ENCODE measurements at regions not wholly inside any gene's neighbourhood (a gene's known extent, or its start where the extent isn't known, plus 50 kb on each side); places are given as distances from the start of the nearest gene placed in this dataset.

DNA sequence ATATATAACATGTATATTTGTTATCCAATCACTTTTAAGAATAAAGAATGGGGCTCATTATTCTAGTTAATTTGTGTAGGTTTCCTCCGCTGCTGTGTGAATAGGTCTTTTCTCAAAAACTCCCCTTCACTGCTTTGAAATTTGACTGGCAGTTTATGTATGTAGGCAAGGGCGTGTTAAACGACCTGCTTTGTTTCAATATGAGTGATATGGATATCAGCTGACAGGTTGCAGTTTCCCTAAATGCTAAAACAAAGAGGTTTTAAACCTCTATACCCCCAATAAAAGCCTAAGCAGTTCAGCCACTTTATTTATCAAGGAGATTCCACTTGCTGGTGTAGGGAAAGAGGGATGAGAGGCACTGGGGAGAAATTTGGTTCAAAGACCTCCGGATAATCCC is 159.6 kb downstream of the TMEM167A start:
- H4K20me1 ChIP-seq (ENCODE audit: insufficient read depth, low read length), result no peaks in the 10 kb centered on the region
- no peaks in the 10 kb centered on the region for H3K36me3 ChIP-seq (replicated peaks; ENCODE audit: insufficient read depth, low read length)
- H3K9ac ChIP-seq (ENCODE audit: low read length), result no peak overlapping the region
- no peak overlapping the region for H2AFZ ChIP-seq (ENCODE audit: low read length)
- DNase-seq, result no peak
- no peaks in the 10 kb centered on the region for H3F3A ChIP-seq (ENCODE audit: insufficient read depth, low read length)
- H3K9me2 ChIP-seq (replicated peaks; ENCODE audit: insufficient read depth, low read length), result no peaks in the 10 kb centered on the region
- TF ChIP-seq EZH2 (optimal IDR thresholded peaks at IDR 0.05; ENCODE audit: low read depth, low read length) (no peak), EZH2phosphoT487 (IDR thresholded peaks at IDR 0.05; ENCODE audit: low read length) (no peak)
- TF ChIP-seq, protein P1, sequence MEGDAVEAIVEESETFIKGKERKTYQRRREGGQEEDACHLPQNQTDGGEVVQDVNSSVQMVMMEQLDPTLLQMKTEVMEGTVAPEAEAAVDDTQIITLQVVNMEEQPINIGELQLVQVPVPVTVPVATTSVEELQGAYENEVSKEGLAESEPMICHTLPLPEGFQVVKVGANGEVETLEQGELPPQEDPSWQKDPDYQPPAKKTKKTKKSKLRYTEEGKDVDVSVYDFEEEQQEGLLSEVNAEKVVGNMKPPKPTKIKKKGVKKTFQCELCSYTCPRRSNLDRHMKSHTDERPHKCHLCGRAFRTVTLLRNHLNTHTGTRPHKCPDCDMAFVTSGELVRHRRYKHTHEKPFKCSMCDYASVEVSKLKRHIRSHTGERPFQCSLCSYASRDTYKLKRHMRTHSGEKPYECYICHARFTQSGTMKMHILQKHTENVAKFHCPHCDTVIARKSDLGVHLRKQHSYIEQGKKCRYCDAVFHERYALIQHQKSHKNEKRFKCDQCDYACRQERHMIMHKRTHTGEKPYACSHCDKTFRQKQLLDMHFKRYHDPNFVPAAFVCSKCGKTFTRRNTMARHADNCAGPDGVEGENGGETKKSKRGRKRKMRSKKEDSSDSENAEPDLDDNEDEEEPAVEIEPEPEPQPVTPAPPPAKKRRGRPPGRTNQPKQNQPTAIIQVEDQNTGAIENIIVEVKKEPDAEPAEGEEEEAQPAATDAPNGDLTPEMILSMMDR (IDR thresholded peaks at IDR 0.05; ENCODE audit: low read length), result no peak
- H3K79me2 ChIP-seq (ENCODE audit: low read length), result no peaks in the 10 kb centered on the region
- H3K9me3 ChIP-seq (replicated peaks; ENCODE audit: insufficient read depth, low read length), result no peaks in the 10 kb centered on the region
- H3K27me3 ChIP-seq (replicated peaks; ENCODE audit: insufficient read depth, low read length), result no peaks in the 10 kb centered on the region
- no peak overlapping the region for H3K4me3 ChIP-seq (ENCODE audit: low read length)
- H3K27ac ChIP-seq (ENCODE audit: low read length), result no peak overlapping the region
- no peak overlapping the region for H3K4me2 ChIP-seq (ENCODE audit: low read depth, low read length)
- H3K4me1 ChIP-seq (ENCODE audit: low read length), result no peaks in the 10 kb centered on the region

DNA sequence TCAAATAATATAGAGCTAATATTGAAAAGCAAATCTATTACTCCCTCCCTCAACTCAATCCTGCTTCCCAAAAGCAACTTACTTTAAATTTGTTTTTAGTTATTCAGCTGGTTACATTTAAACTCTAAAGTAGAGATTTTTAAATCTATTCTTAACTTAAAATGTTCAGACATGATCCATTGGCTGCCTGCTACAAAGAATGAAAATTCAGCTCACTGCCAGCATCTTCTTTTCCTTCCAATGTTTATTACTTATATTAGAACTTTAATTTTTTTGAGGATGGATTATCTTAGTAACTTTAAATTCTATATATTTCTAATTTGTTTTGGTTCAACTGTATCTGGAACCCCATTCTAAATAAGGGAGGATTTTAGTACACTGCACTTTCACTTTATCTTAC is 163.2 kb downstream of the TMEM167A start:
- no peak for DNase-seq
- Histone ChIP-seq H3K9ac (ENCODE audit: low read length) (no peak overlapping the region), H3F3A (ENCODE audit: insufficient read depth, low read length) (no peaks in the 10 kb centered on the region), H3K79me2 (ENCODE audit: low read length) (no peaks in the 10 kb centered on the region), H3K9me3 (replicated peaks; ENCODE audit: insufficient read depth, low read length) (no peaks in the 10 kb centered on the region), H3K4me3 (ENCODE audit: low read length) (no peak overlapping the region), H2AFZ (ENCODE audit: low read length) (no peak overlapping the region), H3K9me2 (replicated peaks; ENCODE audit: insufficient read depth, low read length) (no peaks in the 10 kb centered on the region), H3K27ac (ENCODE audit: low read length) (no peak overlapping the region), H3K4me1 (ENCODE audit: low read length) (no peaks in the 10 kb centered on the region), H3K36me3 (replicated peaks; ENCODE audit: insufficient read depth, low read length) (no peaks in the 10 kb centered on the region), H3K4me2 (ENCODE audit: low read depth, low read length) (no peak overlapping the region), H4K20me1 (ENCODE audit: insufficient read depth, low read length) (no peaks in the 10 kb centered on the region), H3K27me3 (replicated peaks; ENCODE audit: insufficient read depth, low read length) (no peaks in the 10 kb centered on the region)
- no peak for TF ChIP-seq EZH2phosphoT487 (IDR thresholded peaks at IDR 0.05; ENCODE audit: low read length)
- no peak for TF ChIP-seq EZH2 (optimal IDR thresholded peaks at IDR 0.05; ENCODE audit: low read depth, low read length)
- TF ChIP-seq, protein P1 (IDR thresholded peaks at IDR 0.05; ENCODE audit: low read length), result no peak

DNA sequence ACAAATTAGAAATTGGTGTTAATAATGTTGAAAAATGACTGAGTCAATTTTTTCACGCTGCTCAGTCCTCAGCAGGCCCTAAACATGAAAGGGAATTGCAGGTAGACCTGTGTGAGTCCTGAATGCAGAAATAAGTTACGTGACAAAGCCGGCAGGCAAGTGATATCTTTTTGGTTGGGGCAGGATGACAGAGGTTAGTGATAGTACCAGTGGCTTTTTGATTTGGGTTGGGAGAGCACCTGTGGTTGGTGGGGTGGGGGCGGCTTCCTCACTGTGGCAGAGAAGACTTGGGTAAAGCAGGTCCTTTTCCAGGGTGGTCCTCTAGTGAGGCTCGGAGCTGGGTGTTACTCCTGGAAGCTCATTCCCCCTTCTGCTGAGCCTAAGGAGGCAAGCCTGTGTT is 164.7 kb downstream of the TMEM167A start:
- H3K27ac ChIP-seq (ENCODE audit: low read length), result no peak overlapping the region
- H2AFZ ChIP-seq (ENCODE audit: low read length), result no peak overlapping the region
- no peak overlapping the region for H3K9ac ChIP-seq (ENCODE audit: low read length)
- no peaks in the 10 kb centered on the region for H3K4me1 ChIP-seq (ENCODE audit: low read length)
- no peak overlapping the region for H3K4me3 ChIP-seq (ENCODE audit: low read length)
- no peak for DNase-seq
- H3K9me3 ChIP-seq (replicated peaks; ENCODE audit: insufficient read depth, low read length), result no peaks in the 10 kb centered on the region
- H3K4me2 ChIP-seq (ENCODE audit: low read depth, low read length), result no peak overlapping the region
- no peaks in the 10 kb centered on the region for H3K27me3 ChIP-seq (replicated peaks; ENCODE audit: insufficient read depth, low read length)
- H3K9me2 ChIP-seq (replicated peaks; ENCODE audit: insufficient read depth, low read length), result no peaks in the 10 kb centered on the region
- no peaks in the 10 kb centered on the region for H3K79me2 ChIP-seq (ENCODE audit: low read length)
- H3F3A ChIP-seq (ENCODE audit: insufficient read depth, low read length), result no peaks in the 10 kb centered on the region
- H4K20me1 ChIP-seq (ENCODE audit: insufficient read depth, low read length), result no peaks in the 10 kb centered on the region
- no peak for TF ChIP-seq EZH2phosphoT487 (IDR thresholded peaks at IDR 0.05; ENCODE audit: low read length)
- no peak for TF ChIP-seq EZH2 (optimal IDR thresholded peaks at IDR 0.05; ENCODE audit: low read depth, low read length)
- H3K36me3 ChIP-seq (replicated peaks; ENCODE audit: insufficient read depth, low read length), result no peaks in the 10 kb centered on the region

DNA sequence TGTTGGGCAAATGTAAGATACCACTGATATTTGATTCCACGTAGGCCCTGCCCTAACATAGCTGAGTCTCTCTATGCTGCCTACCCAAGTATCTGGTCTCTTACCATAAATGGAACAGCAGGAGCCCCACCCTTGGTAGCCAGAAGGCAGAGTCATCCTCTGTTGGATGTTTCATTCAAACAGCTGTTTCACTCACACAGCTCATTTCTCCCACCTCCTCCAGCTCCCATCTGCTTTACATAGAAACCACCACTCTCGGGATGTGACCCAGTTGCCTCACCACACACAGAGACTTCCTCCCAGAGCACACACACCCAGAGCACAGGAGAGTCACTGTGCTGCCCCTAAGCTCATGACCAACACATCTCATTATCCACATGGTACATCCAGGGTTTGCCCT is 165.3 kb downstream of the TMEM167A start:
- Histone ChIP-seq H3K9me2 (replicated peaks; ENCODE audit: insufficient read depth, low read length) (no peaks in the 10 kb centered on the region), H3K9me3 (replicated peaks; ENCODE audit: insufficient read depth, low read length) (no peaks in the 10 kb centered on the region), H3K9ac (ENCODE audit: low read length) (no peak overlapping the region), H4K20me1 (ENCODE audit: insufficient read depth, low read length) (no peaks in the 10 kb centered on the region), H3F3A (ENCODE audit: insufficient read depth, low read length) (no peaks in the 10 kb centered on the region), H3K4me1 (ENCODE audit: low read length) (no peaks in the 10 kb centered on the region), H2AFZ (ENCODE audit: low read length) (no peak overlapping the region), H3K36me3 (replicated peaks; ENCODE audit: insufficient read depth, low read length) (no peaks in the 10 kb centered on the region), H3K4me3 (ENCODE audit: low read length) (no peak overlapping the region), H3K27ac (ENCODE audit: low read length) (no peak overlapping the region), H3K4me2 (ENCODE audit: low read depth, low read length) (no peak overlapping the region), H3K27me3 (replicated peaks; ENCODE audit: insufficient read depth, low read length) (no peaks in the 10 kb centered on the region), H3K79me2 (ENCODE audit: low read length) (no peaks in the 10 kb centered on the region)
- no peak for DNase-seq
- no peak for TF ChIP-seq EZH2phosphoT487 (IDR thresholded peaks at IDR 0.05; ENCODE audit: low read length)
- TF ChIP-seq, protein P1 (IDR thresholded peaks at IDR 0.05; ENCODE audit: low read length), result no peak
- no peak for TF ChIP-seq EZH2 (optimal IDR thresholded peaks at IDR 0.05; ENCODE audit: low read depth, low read length)

All from MM.1S (cell line).